H9 (cell line): ENCODE measurements at regions not wholly inside any gene's neighbourhood (a gene's known extent, or its start where the extent isn't known, plus 50 kb on each side); places are given as distances from the start of the nearest gene placed in this dataset.

ENCODE experiments used
- DNase-seq: peaks from one replicate; pipeline ENCODE4 v3.0.0-alpha.2; 2017
- H2AFZ ChIP-seq: one replicate; pipeline ENCODE4 v1.6.1; 2013; ENCODE audit warnings: mild to moderate bottlenecking, low read length, control low read depth, moderate library complexity
- H2AK5ac ChIP-seq: 2 replicates; pipeline ENCODE4 v1.6.1; 2013; ENCODE audit warnings: low read length, control low read depth, mixed read lengths; ENCODE audit not compliant: insufficient read length
- H2BK120ac ChIP-seq: one replicate; pipeline ENCODE4 v1.6.1; 2013; ENCODE audit warnings: low read depth, mild to moderate bottlenecking, low read length, control low read depth, inconsistent platforms; ENCODE audit not compliant: poor library complexity, severe bottlenecking
- H2BK12ac ChIP-seq: 2 replicates; pipeline ENCODE4 v1.6.1; 2013; ENCODE audit warnings: low read length, control low read depth, mixed read lengths, low read depth; ENCODE audit not compliant: insufficient read length
- H2BK15ac ChIP-seq: 2 replicates; pipeline ENCODE4 v1.6.1; 2013; ENCODE audit warnings: low read depth, low read length, control low read depth
- H2BK20ac ChIP-seq: one replicate; pipeline ENCODE4 v1.6.1; 2013; ENCODE audit warnings: low read depth, mild to moderate bottlenecking, low read length, control low read depth, inconsistent platforms; ENCODE audit not compliant: poor library complexity, severe bottlenecking
- H2BK5ac ChIP-seq: 2 replicates; pipeline ENCODE4 v1.6.1; 2013; ENCODE audit warnings: low read length, control low read depth, mixed read lengths; ENCODE audit not compliant: insufficient read length
- H3K14ac ChIP-seq: 2 replicates; pipeline ENCODE4 v1.6.1; 2013; ENCODE audit warnings: low read length, control low read depth; ENCODE audit not compliant: insufficient read depth
- H3K18ac ChIP-seq: 2 replicates; pipeline ENCODE4 v1.6.1; 2013; ENCODE audit warnings: low read depth, mild to moderate bottlenecking, mixed read lengths, low read length, control low read depth; ENCODE audit not compliant: insufficient read length
- H3K23ac ChIP-seq: 2 replicates; pipeline ENCODE4 v1.6.1; 2013; ENCODE audit warnings: low read length, control low read depth, mixed read lengths, low read depth; ENCODE audit not compliant: insufficient read length
- H3K23me2 ChIP-seq: 2 replicates; pipeline ENCODE4 v1.6.1; 2013; ENCODE audit warnings: low read depth, mild to moderate bottlenecking, mixed read lengths, low read length, control low read depth; ENCODE audit not compliant: insufficient read length, poor library complexity, severe bottlenecking
- H3K27ac ChIP-seq: 2 replicates; pipeline ENCODE4 v1.5.1; 2013; ENCODE audit warnings: low read length, control low read depth, mixed read lengths, low read depth; ENCODE audit not compliant: insufficient read length
- H3K27me3 ChIP-seq: 2 replicates; pipeline ENCODE4 v1.6.1; 2013; ENCODE audit warnings: low read length, control low read depth, inconsistent platforms; ENCODE audit not compliant: insufficient read depth
- H3K4ac ChIP-seq: 2 replicates; pipeline ENCODE4 v1.6.1; 2013; ENCODE audit warnings: low read depth, mild to moderate bottlenecking, control low read depth, inconsistent platforms, low read length, moderate library complexity
- H3K4me1 ChIP-seq: 2 replicates; pipeline ENCODE4 v1.6.1; 2013; ENCODE audit warnings: low read length, control low read depth, inconsistent platforms; ENCODE audit not compliant: insufficient read depth
- H3K4me2 ChIP-seq: 2 replicates; pipeline ENCODE4 v1.6.1; 2013; ENCODE audit warnings: low read length, control low read depth, mixed read lengths; ENCODE audit not compliant: insufficient read length, insufficient read depth
- H3K56ac ChIP-seq: 2 replicates; pipeline ENCODE4 v1.6.1; 2013; ENCODE audit warnings: low read depth, mild to moderate bottlenecking, mixed read lengths, low read length, control low read depth; ENCODE audit not compliant: insufficient read length
- H3K79me1 ChIP-seq: 2 replicates; pipeline ENCODE4 v1.6.1; 2013; ENCODE audit warnings: low read depth, mild to moderate bottlenecking, moderate library complexity, low read length, control low read depth, inconsistent platforms; ENCODE audit not compliant: insufficient read depth, poor library complexity, severe bottlenecking
- H3K79me2 ChIP-seq: 2 replicates; pipeline ENCODE4 v1.6.1; 2013; ENCODE audit warnings: low read length, control low read depth, inconsistent platforms; ENCODE audit not compliant: insufficient read depth
- H3K9ac ChIP-seq: 2 replicates; pipeline ENCODE4 v1.6.1; 2013; ENCODE audit warnings: low read length, control low read depth, mixed read lengths; ENCODE audit not compliant: insufficient read length; ENCODE audit errors: extremely low read depth
- H3K9me3 ChIP-seq: one replicate; pipeline ENCODE4 v1.6.1; 2013; ENCODE audit warnings: low read depth, low read length, inconsistent platforms; ENCODE audit not compliant: control insufficient read depth
- H3T11ph ChIP-seq: one replicate; pipeline ENCODE4 v1.6.1; 2013; ENCODE audit warnings: mild to moderate bottlenecking, low read length, control low read depth, inconsistent platforms
- H4K20me1 ChIP-seq: one replicate; pipeline ENCODE4 v1.6.1; 2013; ENCODE audit not compliant: control insufficient read depth, insufficient read length, insufficient read depth
- H4K5ac ChIP-seq: 2 replicates; pipeline ENCODE4 v1.6.1; 2013; ENCODE audit warnings: low read depth, mild to moderate bottlenecking, mixed read lengths, low read length, control low read depth; ENCODE audit not compliant: insufficient read length
- H4K8ac ChIP-seq: replicated peaks from 2 replicates; pipeline ENCODE4 v1.6.1; 2013; ENCODE audit warnings: low read length, control low read depth, mixed read lengths, low read depth; ENCODE audit not compliant: insufficient read length
- H4K91ac ChIP-seq: 2 replicates; pipeline ENCODE4 v1.6.1; 2013; ENCODE audit warnings: low read depth, mild to moderate bottlenecking, moderate library complexity, mixed read lengths, low read length, control low read depth; ENCODE audit not compliant: insufficient read length
- H3K27ac Mint-ChIP-seq, 3 experiments: 2 replicates in 2 of 3; 3 replicates in 1 of 3; pipeline ENCODE4 v1.8.0; 2020 to 2021; ENCODE audit warnings: mixed read lengths in 3 of 3, mild to moderate bottlenecking in 1 of 3, moderate library complexity in 1 of 3
- H3K27me3 Mint-ChIP-seq: 2 replicates; pipeline ENCODE4 v1.8.0; 2021; ENCODE audit warnings: low read depth, mild to moderate bottlenecking, moderate library complexity, mixed read lengths
- H3K36me3 Mint-ChIP-seq, 3 experiments: 2 replicates in 2 of 3; 3 replicates in 1 of 3; pipeline ENCODE4 v1.8.0; 2020 to 2021; ENCODE audit warnings: low read depth in 3 of 3, mixed read lengths in 3 of 3; ENCODE audit not compliant: insufficient read depth in 1 of 3
- H3K4me1 Mint-ChIP-seq, 2 experiments: 2 replicates each; pipeline ENCODE4 v1.8.0; 2020; ENCODE audit warnings: mixed read lengths in 2 of 2
- H3K4me3 Mint-ChIP-seq, 2 experiments: 2 replicates in 1 of 2; 3 replicates in 1 of 2; pipeline ENCODE4 v1.8.0; 2020 to 2021; ENCODE audit warnings: mild to moderate bottlenecking in 2 of 2, mixed read lengths in 2 of 2, moderate library complexity in 1 of 2
- H3K9me3 Mint-ChIP-seq, 2 experiments: 2 replicates in 1 of 2; 3 replicates in 1 of 2; pipeline ENCODE4 v1.8.0; 2020; ENCODE audit warnings: mild to moderate bottlenecking in 2 of 2, mixed read lengths in 2 of 2, moderate library complexity in 1 of 2
- CTCF ChIP-seq: fragments of 200-600 bp; sonication (generic); conservative IDR thresholded peaks from 3 replicates; pipeline ENCODE4 v1.8.0; 2021; ENCODE audit warnings: antibody characterized with exemption, mild to moderate bottlenecking
- WGBS: extraction: QIAGEN DNeasy Blood & Tissue Kit; methylation state at CpG from one replicate; pipeline ENCODE4 v1.1.7; 2013; ENCODE audit warnings: missing lambda C conversion rate, low lambda C conversion rate, mixed read lengths; ENCODE audit not compliant: insufficient read length; ENCODE audit errors: extremely low coverage; 5-methylcytosine and 5-hydroxymethylcytosine counted together

GRCh38 chr5:90054612-90055011 is 354.9 kb downstream of the CETN3 start:
- no peak overlapping the region for H3K4me2 ChIP-seq
- H3K79me2 ChIP-seq: no peaks in the 10 kb centered on the region
- H3K4me3 Mint-ChIP-seq: no peak overlapping the region
- DNase-seq: no peak
- H3K27ac ChIP-seq: no peak overlapping the region
- no peak overlapping the region for H3K9ac ChIP-seq
- no peaks in the 10 kb centered on the region for H3K27me3 ChIP-seq
- no peak overlapping the region for H3K27ac Mint-ChIP-seq
- no peaks in the 10 kb centered on the region for H3K79me1 ChIP-seq
- H2BK5ac ChIP-seq: no peak overlapping the region
- H2AFZ ChIP-seq: no peak overlapping the region
- no peaks in the 10 kb centered on the region for H3K9me3 ChIP-seq
- no peaks in the 10 kb centered on the region for H4K20me1 ChIP-seq
- H3K4me1 ChIP-seq: no peaks in the 10 kb centered on the region; the same call in 1 of the 2 replicates
- TF ChIP-seq CTCF: no peak
- H3K27me3 Mint-ChIP-seq: no peaks in the 10 kb centered on the region
- H3K36me3 Mint-ChIP-seq: no peaks in the 10 kb centered on the region
- H4K5ac ChIP-seq: no peak overlapping the region
- H3K4me1 Mint-ChIP-seq: peaks cover 18 to 20% of the 10 kb centered on the region in 2 experiments
- no peak overlapping the region for H2AK5ac ChIP-seq
- no CpG with 5 or more reads among the region's 3 CpGs for WGBS
- no peak overlapping the region for H4K91ac ChIP-seq
- H3K14ac ChIP-seq: no peak overlapping the region
- no peak overlapping the region for H3T11ph ChIP-seq
- H3K9me3 Mint-ChIP-seq: no peaks in the 10 kb centered on the region; a peak in 1 of 5 replicates
- no peak overlapping the region for H3K56ac ChIP-seq
- H2BK12ac ChIP-seq: no peak overlapping the region
- no peak overlapping the region for H2BK120ac ChIP-seq
- H3K23me2 ChIP-seq: no peaks in the 10 kb centered on the region
- no peak overlapping the region for H3K4ac ChIP-seq
- no peak overlapping the region for H4K8ac ChIP-seq
- H3K18ac ChIP-seq: no peak overlapping the region
- H2BK20ac ChIP-seq: no peak overlapping the region
- H3K23ac ChIP-seq: no peak overlapping the region
- H2BK15ac ChIP-seq: no peak overlapping the region
